ENCODE measurements at regions not wholly inside any gene's neighbourhood (a gene's known extent, or its start where the extent isn't known, plus 50 kb on each side); places are given as distances from the start of the nearest gene placed in this dataset.
"Not testable (repeated sequence)": the region's sequence is repeated elsewhere in the genome, so short reads cannot be mapped to it uniquely, and the experiment has no call there.

DNA sequence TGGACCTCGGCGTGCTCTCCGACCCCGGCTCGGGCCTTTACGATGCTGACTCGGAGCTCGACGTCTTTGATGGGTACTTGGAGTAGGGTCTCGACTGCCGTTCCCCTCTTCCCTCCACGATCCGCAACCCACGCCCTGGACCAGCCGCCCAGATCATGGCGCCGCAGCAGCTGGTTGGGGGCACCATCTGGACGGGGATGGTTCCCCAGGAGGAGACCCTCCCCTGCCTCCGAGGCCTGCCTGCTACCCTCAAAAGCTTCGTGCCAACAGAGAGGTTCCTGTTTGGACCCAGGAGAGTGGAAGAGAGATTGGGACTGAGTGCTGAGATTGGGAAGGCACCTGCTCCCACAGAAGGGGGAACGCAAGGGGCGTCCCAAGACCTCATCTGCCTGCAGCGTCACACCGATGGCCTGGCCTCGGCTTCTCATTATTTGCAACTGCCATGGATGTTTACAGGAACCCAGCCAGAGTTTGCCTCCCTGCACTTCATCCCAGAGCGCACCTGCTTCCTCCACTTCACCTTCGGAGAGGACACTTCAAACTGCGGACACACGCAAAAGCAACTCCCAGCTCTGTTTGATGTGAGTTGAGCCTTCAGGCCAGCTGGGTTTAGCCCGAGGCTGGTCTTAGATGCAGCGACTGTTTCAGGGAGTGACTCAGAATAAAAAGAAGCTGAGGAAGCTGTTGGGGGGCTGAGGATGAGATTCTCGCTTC lies 58.9 kb downstream of the GOLGA6L7 start:
- in situ Hi-C loops (cut with MboI); H3K4me2 ChIP-seq (ENCODE audit: insufficient read depth, low read length); H4K20me1 ChIP-seq (replicated peaks; ENCODE audit: control insufficient read depth, insufficient read depth, low read length); intact Hi-C loops (cut with micrococcal nuclease); BruUV-seq (replicated peaks); FAIRE-seq; H3K9me3 ChIP-seq (replicated peaks; ENCODE audit: control insufficient read depth, insufficient read depth, low read depth, low read length); H3K36me3 ChIP-seq (ENCODE audit: control insufficient read depth, insufficient read depth, low read length); POLR2A ChIA-PET; H3K27me3 ChIP-seq (ENCODE audit: control insufficient read depth in 2 of 2, insufficient read depth in 2 of 2, low read length in 2 of 2); H3K4me1 ChIP-seq (replicated peaks in 1 of 2; ENCODE audit: control insufficient read depth in 2 of 2, insufficient read depth in 2 of 2, low read length in 2 of 2); CTCF ChIA-PET (ENCODE audit: low intra/inter-chr PET ratio); H3K79me2 ChIP-seq (ENCODE audit: control insufficient read depth, insufficient read depth, low read length); DNase-seq (ENCODE audit: extremely low read depth in 1 of 4, low spot score in 3 of 4); H3K9ac ChIP-seq (ENCODE audit: insufficient read depth in 1 of 2, low read depth in 2 of 2, low read length in 2 of 2); ATAC-seq; H3K4me3 ChIP-seq; H2AFZ ChIP-seq (ENCODE audit: low read depth, low read length); H3K27ac ChIP-seq (ENCODE audit: extremely low read depth, low read depth, low read length); H3K9me1 ChIP-seq (ENCODE audit: control insufficient read depth, insufficient read depth, low read length): not testable (repeated sequence)
- WGBS (ENCODE audit: insufficient coverage, low coverage, missing lambda C conversion rate) = 80% methylated on average over 15 of the region's 32 CpGs

DNA sequence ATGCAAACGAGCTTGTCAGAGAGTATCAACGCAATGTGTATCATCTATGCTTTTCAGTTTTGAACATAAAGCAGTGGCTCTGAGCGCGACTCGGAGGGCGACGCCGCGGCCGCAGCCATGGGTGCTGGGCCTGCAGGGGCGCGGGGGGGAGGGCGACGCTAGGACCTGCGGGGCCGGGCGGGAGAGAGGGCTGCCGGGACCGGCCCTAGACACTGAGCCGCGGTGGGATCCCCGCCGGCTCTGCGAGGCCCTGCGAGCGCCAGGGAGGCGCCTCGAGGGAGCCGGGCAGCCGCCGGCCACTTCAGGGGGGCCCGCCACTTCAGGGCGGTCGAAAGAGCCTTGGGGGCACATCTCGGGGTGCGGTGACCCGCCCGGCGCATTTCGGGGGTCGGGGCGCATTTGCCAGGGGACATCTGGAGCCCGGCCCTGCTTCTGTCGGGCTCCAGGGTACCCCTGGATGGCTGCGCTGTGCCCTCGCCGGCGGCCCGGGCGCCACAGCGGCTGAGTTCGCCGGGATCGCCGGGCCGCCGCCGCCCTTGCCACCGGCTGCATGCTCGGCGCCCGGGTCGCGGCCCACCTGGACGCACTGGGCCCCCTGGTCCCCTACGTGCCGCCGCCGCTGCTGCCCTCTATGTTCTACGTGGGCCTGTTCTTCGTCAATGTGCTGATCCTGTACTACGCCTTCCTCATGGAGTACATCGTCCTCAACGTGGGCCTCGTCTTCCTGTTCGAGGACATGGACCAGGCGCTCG lies 59.6 kb downstream of the GOLGA6L7 start:
- H3K4me2 ChIP-seq (ENCODE audit: insufficient read depth, low read length); BruUV-seq (replicated peaks); H3K36me3 ChIP-seq (ENCODE audit: control insufficient read depth, insufficient read depth, low read length); H4K20me1 ChIP-seq (replicated peaks; ENCODE audit: control insufficient read depth, insufficient read depth, low read length); CTCF ChIA-PET (ENCODE audit: low intra/inter-chr PET ratio); ATAC-seq; H3K4me3 ChIP-seq; H3K27me3 ChIP-seq (ENCODE audit: control insufficient read depth in 2 of 2, insufficient read depth in 2 of 2, low read length in 2 of 2); intact Hi-C loops (cut with micrococcal nuclease); H3K9ac ChIP-seq (ENCODE audit: insufficient read depth in 1 of 2, low read depth in 2 of 2, low read length in 2 of 2); POLR2A ChIA-PET; H3K9me1 ChIP-seq (ENCODE audit: control insufficient read depth, insufficient read depth, low read length); DNase-seq (ENCODE audit: extremely low read depth in 1 of 4, low spot score in 3 of 4); H3K9me3 ChIP-seq (replicated peaks; ENCODE audit: control insufficient read depth, insufficient read depth, low read depth, low read length); in situ Hi-C loops (cut with MboI); H3K27ac ChIP-seq (ENCODE audit: extremely low read depth, low read depth, low read length); H3K79me2 ChIP-seq (ENCODE audit: control insufficient read depth, insufficient read depth, low read length); H3K4me1 ChIP-seq (replicated peaks in 1 of 2; ENCODE audit: control insufficient read depth in 2 of 2, insufficient read depth in 2 of 2, low read length in 2 of 2); H2AFZ ChIP-seq (ENCODE audit: low read depth, low read length); FAIRE-seq: not testable (repeated sequence)
- 83% methylated on average over 10 of the region's 78 CpGs for WGBS (ENCODE audit: insufficient coverage, low coverage, missing lambda C conversion rate)

DNA sequence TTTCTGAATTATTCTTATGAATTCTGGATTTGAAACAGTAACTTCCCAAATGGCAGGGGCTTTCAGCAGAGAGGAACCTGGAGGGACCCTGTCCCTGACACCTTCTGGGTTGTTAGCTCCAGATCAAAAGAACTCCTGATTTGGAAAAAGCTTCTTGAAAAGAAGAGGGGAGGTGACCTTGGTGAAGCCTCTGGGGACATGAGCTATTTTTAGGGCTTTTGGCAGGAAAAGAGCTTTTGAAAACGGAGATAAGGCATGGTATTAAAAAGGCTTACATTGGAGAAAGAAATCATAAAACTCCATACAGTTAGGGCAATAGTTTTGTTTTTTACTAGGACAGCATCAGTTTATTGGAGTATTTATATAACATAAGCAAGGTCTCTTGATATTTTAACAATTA lies 60.3 kb downstream of the GOLGA6L7 start:
- in situ Hi-C loops (cut with MboI); H3K4me3 ChIP-seq; H3K27ac ChIP-seq (ENCODE audit: extremely low read depth, low read depth, low read length); H3K4me2 ChIP-seq (ENCODE audit: insufficient read depth, low read length); H4K20me1 ChIP-seq (replicated peaks; ENCODE audit: control insufficient read depth, insufficient read depth, low read length); intact Hi-C loops (cut with micrococcal nuclease); H3K27me3 ChIP-seq (ENCODE audit: control insufficient read depth in 2 of 2, insufficient read depth in 2 of 2, low read length in 2 of 2); H2AFZ ChIP-seq (ENCODE audit: low read depth, low read length); H3K9me1 ChIP-seq (ENCODE audit: control insufficient read depth, insufficient read depth, low read length); CTCF ChIA-PET (ENCODE audit: low intra/inter-chr PET ratio); POLR2A ChIA-PET; H3K9ac ChIP-seq (ENCODE audit: insufficient read depth in 1 of 2, low read depth in 2 of 2, low read length in 2 of 2); H3K4me1 ChIP-seq (replicated peaks in 1 of 2; ENCODE audit: control insufficient read depth in 2 of 2, insufficient read depth in 2 of 2, low read length in 2 of 2); ATAC-seq; DNase-seq (ENCODE audit: extremely low read depth in 1 of 4, low spot score in 3 of 4); H3K9me3 ChIP-seq (replicated peaks; ENCODE audit: control insufficient read depth, insufficient read depth, low read depth, low read length); H3K36me3 ChIP-seq (ENCODE audit: control insufficient read depth, insufficient read depth, low read length); BruUV-seq (replicated peaks); FAIRE-seq; H3K79me2 ChIP-seq (ENCODE audit: control insufficient read depth, insufficient read depth, low read length): not testable (repeated sequence)
- 0% methylated on average over 1 of the region's 1 CpG for WGBS (ENCODE audit: insufficient coverage, low coverage, missing lambda C conversion rate)

All from K562 (cell line).